ENCODE measurements at regions not wholly inside any gene's neighbourhood (a gene's known extent, or its start where the extent isn't known, plus 50 kb on each side); places are given as distances from the start of the nearest gene placed in this dataset.

DNA sequence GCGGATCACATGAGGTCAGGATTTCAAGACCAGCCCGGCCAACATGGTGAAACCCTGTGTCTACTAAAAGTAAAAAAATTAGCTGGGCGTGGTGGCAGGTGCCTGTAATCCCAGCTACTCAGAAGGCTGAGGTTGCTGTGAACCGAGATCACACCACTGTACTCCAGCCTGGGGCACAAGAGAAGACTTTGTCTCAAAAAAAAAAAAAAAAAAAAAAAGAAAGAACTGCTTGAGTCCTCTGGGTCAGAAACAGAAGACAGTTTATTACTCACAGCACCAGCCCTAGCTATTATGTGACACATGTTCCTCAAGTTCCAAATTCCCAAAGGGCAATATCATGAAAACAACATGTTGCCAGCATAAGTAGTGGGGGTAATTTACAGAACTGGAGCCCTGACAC, 1014.1 kb upstream of the RAG2 start:
- ChIA-PET CTCF (interaction anchor here (1.4 kb wide), 1 partner anchor 12 kb away, joined by 3 read pairs; no protein-coding TSS in a partner anchor), POLR2A (no interaction called here)
- no peaks in the 10 kb centered on the region for H3K27me3 ChIP-seq (ENCODE audit: control insufficient read depth, insufficient read depth, low read length)
- H3K36me3 ChIP-seq (ENCODE audit: control insufficient read depth, insufficient read depth, low read length), result no peaks in the 10 kb centered on the region
- DNase-seq (ENCODE audit: low read depth), result no peak
- H3K4me3 ChIP-seq (ENCODE audit: low read depth, low read length), result no peak overlapping the region
- TF ChIP-seq, protein P1, sequence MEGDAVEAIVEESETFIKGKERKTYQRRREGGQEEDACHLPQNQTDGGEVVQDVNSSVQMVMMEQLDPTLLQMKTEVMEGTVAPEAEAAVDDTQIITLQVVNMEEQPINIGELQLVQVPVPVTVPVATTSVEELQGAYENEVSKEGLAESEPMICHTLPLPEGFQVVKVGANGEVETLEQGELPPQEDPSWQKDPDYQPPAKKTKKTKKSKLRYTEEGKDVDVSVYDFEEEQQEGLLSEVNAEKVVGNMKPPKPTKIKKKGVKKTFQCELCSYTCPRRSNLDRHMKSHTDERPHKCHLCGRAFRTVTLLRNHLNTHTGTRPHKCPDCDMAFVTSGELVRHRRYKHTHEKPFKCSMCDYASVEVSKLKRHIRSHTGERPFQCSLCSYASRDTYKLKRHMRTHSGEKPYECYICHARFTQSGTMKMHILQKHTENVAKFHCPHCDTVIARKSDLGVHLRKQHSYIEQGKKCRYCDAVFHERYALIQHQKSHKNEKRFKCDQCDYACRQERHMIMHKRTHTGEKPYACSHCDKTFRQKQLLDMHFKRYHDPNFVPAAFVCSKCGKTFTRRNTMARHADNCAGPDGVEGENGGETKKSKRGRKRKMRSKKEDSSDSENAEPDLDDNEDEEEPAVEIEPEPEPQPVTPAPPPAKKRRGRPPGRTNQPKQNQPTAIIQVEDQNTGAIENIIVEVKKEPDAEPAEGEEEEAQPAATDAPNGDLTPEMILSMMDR (IDR thresholded peaks at IDR 0.05; ENCODE audit: insufficient read depth, low read depth, low read length), result no peak

DNA sequence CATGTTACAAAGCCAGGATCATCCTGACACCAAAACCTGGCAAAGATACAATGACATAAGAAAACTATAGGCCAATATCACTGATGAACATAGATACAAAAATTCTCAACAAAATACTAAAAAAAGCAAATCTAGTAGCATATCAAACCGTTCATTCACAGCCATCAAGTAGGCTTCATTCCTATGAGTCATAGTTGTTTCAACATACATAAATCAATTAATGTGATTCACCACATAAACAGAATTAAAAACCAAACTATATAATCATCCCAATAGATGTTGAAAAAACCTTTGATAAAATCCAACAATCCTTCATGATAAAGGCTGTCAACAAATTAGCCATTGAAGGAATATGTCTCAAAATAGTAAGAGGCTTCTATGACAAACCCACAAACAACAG, 1007.2 kb upstream of the RAG2 start:
- POLR2A ChIA-PET, result no interaction called here
- CTCF ChIA-PET, result no interaction called here
- H3K27me3 ChIP-seq (ENCODE audit: control insufficient read depth, insufficient read depth, low read length), result no peaks in the 10 kb centered on the region
- no peak overlapping the region for H3K4me3 ChIP-seq (ENCODE audit: low read depth, low read length)
- no peaks in the 10 kb centered on the region for H3K36me3 ChIP-seq (ENCODE audit: control insufficient read depth, insufficient read depth, low read length)
- TF ChIP-seq, protein P1 (IDR thresholded peaks at IDR 0.05; ENCODE audit: insufficient read depth, low read depth, low read length), result no peak
- DNase-seq (ENCODE audit: low read depth), result no peak

DNA sequence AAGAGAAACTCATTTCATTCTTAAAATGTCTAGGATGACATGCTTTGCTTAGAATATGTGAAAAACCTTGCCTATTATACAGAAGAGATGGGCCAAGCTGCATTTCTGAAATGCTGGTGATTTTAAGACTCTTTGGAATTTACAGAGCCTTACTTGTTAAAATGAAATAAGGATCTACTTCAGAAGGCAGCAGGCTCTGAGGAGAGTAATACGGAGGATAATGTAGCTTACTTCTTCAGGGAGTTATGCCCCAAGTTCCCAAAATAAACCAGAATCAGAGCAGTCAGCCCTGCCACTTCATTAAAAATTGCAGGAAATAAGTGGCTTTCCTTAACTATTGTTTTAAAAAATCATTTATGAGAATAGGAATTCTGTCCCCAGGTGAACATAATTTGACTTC, 1000.3 kb upstream of the RAG2 start:
- ChIA-PET CTCF (no interaction called here), POLR2A (no interaction called here)
- Histone ChIP-seq H3K36me3 (ENCODE audit: control insufficient read depth, insufficient read depth, low read length) (no peaks in the 10 kb centered on the region), H3K27me3 (ENCODE audit: control insufficient read depth, insufficient read depth, low read length) (no peaks in the 10 kb centered on the region; the same call in 1 of the 2 replicates), H3K4me3 (ENCODE audit: low read depth, low read length) (no peak overlapping the region)
- TF ChIP-seq, protein P1 (IDR thresholded peaks at IDR 0.05; ENCODE audit: insufficient read depth, low read depth, low read length), result no peak
- DNase-seq (ENCODE audit: low read depth), result no peak

DNA sequence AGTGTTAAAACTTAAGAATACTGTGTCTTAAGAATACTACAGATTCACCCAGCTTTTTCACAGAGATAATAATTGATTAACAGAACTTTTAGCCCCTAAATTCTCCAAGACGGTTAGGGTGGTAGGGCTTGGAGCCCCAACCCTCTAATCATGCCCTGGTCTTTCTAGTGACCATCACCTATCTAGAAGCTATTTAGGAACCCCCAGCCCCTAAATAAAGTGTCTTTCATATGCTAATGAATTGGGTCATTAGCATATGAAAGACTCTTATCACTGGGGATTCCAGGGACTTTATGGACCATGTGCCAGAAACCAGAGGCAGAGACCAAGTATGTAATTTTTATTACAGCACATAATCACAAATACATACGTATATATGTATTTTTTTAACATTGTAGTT, 999.7 kb upstream of the RAG2 start:
- CTCF ChIA-PET, result no interaction called here
- TF ChIP-seq, protein P1 (IDR thresholded peaks at IDR 0.05; ENCODE audit: insufficient read depth, low read depth, low read length), result no peak

DNA sequence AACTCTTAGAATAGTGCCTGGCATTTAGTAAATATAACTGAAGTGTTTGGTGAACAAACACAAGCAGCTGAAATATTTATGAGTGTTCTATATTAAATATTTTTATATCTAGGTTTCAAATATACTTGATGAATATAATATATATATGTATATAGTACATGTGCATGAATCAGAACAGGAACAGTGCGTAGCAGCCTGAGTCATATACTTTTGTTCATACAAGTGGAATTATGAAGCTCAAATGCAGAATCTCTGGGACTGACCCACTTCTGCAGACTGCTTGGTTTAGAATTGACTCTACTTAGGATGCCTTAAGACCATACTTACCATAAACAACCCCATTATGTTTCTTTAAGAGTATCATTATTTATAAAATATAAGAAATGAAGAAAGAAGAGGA, 997.8 kb upstream of the RAG2 start:
- TF ChIP-seq, protein P1 (IDR thresholded peaks at IDR 0.05; ENCODE audit: insufficient read depth, low read depth, low read length), result no peak

More for the DNA sequence above, 999.7 kb upstream of the RAG2 start:
- POLR2A ChIA-PET, result no interaction called here
- Histone ChIP-seq H3K27me3 (ENCODE audit: control insufficient read depth, insufficient read depth, low read length) (no peaks in the 10 kb centered on the region; the same call in 1 of the 2 replicates), H3K4me3 (ENCODE audit: low read depth, low read length) (no peak overlapping the region), H3K36me3 (ENCODE audit: control insufficient read depth, insufficient read depth, low read length) (no peaks in the 10 kb centered on the region)
- no peak for DNase-seq (ENCODE audit: low read depth)

More for the DNA sequence above, 997.8 kb upstream of the RAG2 start:
- Histone ChIP-seq H3K36me3 (ENCODE audit: control insufficient read depth, insufficient read depth, low read length) (no peaks in the 10 kb centered on the region), H3K27me3 (ENCODE audit: control insufficient read depth, insufficient read depth, low read length) (no peaks in the 10 kb centered on the region; the same call in 1 of the 2 replicates), H3K4me3 (ENCODE audit: low read depth, low read length) (no peak overlapping the region)
- ChIA-PET CTCF (no interaction called here), POLR2A (no interaction called here)
- no peak for DNase-seq (ENCODE audit: low read depth)
